HCT116 (cell line): ENCODE measurements at regions not wholly inside any gene's neighbourhood (a gene's known extent, or its start where the extent isn't known, plus 50 kb on each side); places are given as distances from the start of the nearest gene placed in this dataset.

Experiments used
- ATAC-seq: fragments of 200-7000 bp; cut with Tn5 transposase; 2 replicates; pipeline ENCODE4 v1.9.1; 2020; ENCODE audit warnings: mild to moderate bottlenecking, moderate library complexity
- BruUV-seq: library from RNA; stranded (reverse); fragments of 400-500 nt; replicated peaks from 2 replicates; lab custom pipeline; 2021; lab: Mats Ljungman, UMichigan
- CTCF ChIA-PET: fragments of 300-600 bp; sonication (Branson Sonifier 250); formaldehyde crosslinking; loops from one replicate; lab custom pipeline; 2021; ENCODE audit warnings: antibody characterized with exemption; lab: Charles Lee
- POLR2A ChIA-PET: fragments of 300-600, 350-600 bp; sonication (Branson Sonifier 250); formaldehyde crosslinking; loops from one replicate; lab custom pipeline; 2021; ENCODE audit warnings: antibody characterized with exemption; lab: Charles Lee
- RAD21 ChIA-PET, 2 experiments: fragments of 300-600 bp; sonication (Branson Sonifier 250); formaldehyde crosslinking; loops; one replicate each; lab custom pipeline; 2023; ENCODE audit warnings: low total read pairs in 2 of 2; ENCODE audit not compliant: uncharacterized antibody in 2 of 2, unreplicated experiment in 2 of 2, low non-redundant PET in 1 of 2; lab: Charles Lee
- DNase-seq: peaks from one replicate; pipeline ENCODE4 v3.0.0-alpha.2; 2010; ENCODE audit warnings: low read depth, low spot score
- H2AFZ ChIP-seq: fragments of 200-600 bp; shearing (Covaris generic), sonication (generic); 2 replicates; pipeline ENCODE4 v1.6.1; 2017; ENCODE audit warnings: low read depth, mixed run types, mixed read lengths, antibody characterized with exemption, low read length; ENCODE audit not compliant: poor library complexity, severe bottlenecking
- H3K27ac ChIP-seq: 2 replicates; pipeline ENCODE4 v1.5.1; 2012; ENCODE audit warnings: low read depth, low read length
- H3K27me3 ChIP-seq: fragments of 200-600 bp; sonication (generic); 2 replicates; pipeline ENCODE4 v1.6.1; 2016; ENCODE audit warnings: mixed run types, low read length, mixed read lengths; ENCODE audit not compliant: insufficient read depth
- H3K36me3 ChIP-seq, 2 experiments: fragments of 200-500 bp in 1 of 2; fragments of 200-600 bp in 1 of 2; sonication (Bioruptor generic) in 1 of 2; sonication (generic) in 1 of 2; 2 replicates each; pipeline versions ENCODE4 v1.5.1 to v1.6.1; 2014 to 2016; ENCODE audit warnings: low read length in 2 of 2, inconsistent platforms in 1 of 2, mixed read lengths in 1 of 2, mixed run types in 1 of 2; ENCODE audit not compliant: insufficient read depth in 2 of 2, control insufficient read depth in 1 of 2
- H3K4me1 ChIP-seq, 2 experiments: fragments of 200-600 bp in 1 of 2; sonication (generic) in 1 of 2; 2 replicates each; pipeline versions ENCODE4 v1.5.1 to v1.6.1; 2012 to 2017; ENCODE audit warnings: low read length in 2 of 2, inconsistent platforms in 1 of 2, mild to moderate bottlenecking in 1 of 2, mixed read lengths in 1 of 2, mixed run types in 1 of 2, moderate library complexity in 1 of 2; ENCODE audit not compliant: insufficient read depth in 2 of 2, control insufficient read depth in 1 of 2
- H3K4me2 ChIP-seq: fragments of 200-600 bp; sonication (generic); 2 replicates; pipeline ENCODE4 v1.6.1; 2017; ENCODE audit warnings: mixed run types, low read length, mixed read lengths
- H3K4me3 ChIP-seq, 2 experiments: fragments of 200-600 bp in 1 of 2; sonication (generic) in 1 of 2; replicated peaks in 1 of 2; 2 replicates each; pipeline ENCODE4 v1.5.1; 2011 to 2016; ENCODE audit warnings: low read length in 2 of 2, control low read depth in 1 of 2, low read depth in 1 of 2, mild to moderate bottlenecking in 1 of 2, mixed read lengths in 1 of 2, mixed run types in 1 of 2
- H3K79me2 ChIP-seq: fragments of 200-600 bp; sonication (generic); 2 replicates; pipeline ENCODE4 v1.6.1; 2017; ENCODE audit warnings: mild to moderate bottlenecking, mixed run types, low read length, moderate library complexity, mixed read lengths; ENCODE audit not compliant: insufficient read depth
- H3K9ac ChIP-seq: fragments of 200-600 bp; sonication (generic); 2 replicates; pipeline ENCODE4 v1.6.1; 2016; ENCODE audit warnings: low read length, mixed read lengths
- H3K9me2 ChIP-seq: fragments of 200-600 bp; sonication (generic), shearing (Covaris generic); 2 replicates; pipeline ENCODE4 v1.6.1; 2017; ENCODE audit warnings: mixed run types, mild to moderate bottlenecking, moderate library complexity; ENCODE audit not compliant: insufficient read depth
- H3K9me3 ChIP-seq, 2 experiments: fragments of 200-500 bp in 1 of 2; fragments of 200-600 bp in 1 of 2; sonication (Bioruptor generic) in 1 of 2; sonication (generic) in 1 of 2; 2 replicates each; pipeline ENCODE4 v1.6.1; 2014 to 2017; ENCODE audit warnings: low read length in 2 of 2, mixed read lengths in 2 of 2, inconsistent platforms in 1 of 2, low read depth in 1 of 2, mild to moderate bottlenecking in 1 of 2, mixed run types in 1 of 2, moderate library complexity in 1 of 2; ENCODE audit not compliant: control insufficient read depth in 1 of 2, insufficient read depth in 1 of 2
- H4K20me1 ChIP-seq: fragments of 200-600 bp; sonication (generic), shearing (Covaris generic); 2 replicates; pipeline ENCODE4 v1.6.1; 2017; ENCODE audit warnings: mixed run types, mild to moderate bottlenecking, moderate library complexity; ENCODE audit not compliant: insufficient read depth
- CBX3 ChIP-seq: IDR thresholded peaks from 2 replicates; pipeline ENCODE4 v1.6.1; 2012; ENCODE audit warnings: low read depth
- EGR1 ChIP-seq: IDR thresholded peaks from 2 replicates; pipeline ENCODE4 v1.6.1; 2012; ENCODE audit warnings: low read depth
- FOSL1 ChIP-seq: IDR thresholded peaks from 2 replicates; pipeline ENCODE4 v1.6.1; 2012; ENCODE audit warnings: low read depth
- JUND ChIP-seq: IDR thresholded peaks from 2 replicates; pipeline ENCODE4 v1.6.1; 2012
- MAX ChIP-seq: IDR thresholded peaks from 2 replicates; pipeline ENCODE4 v1.6.1; 2012
- POLR2AphosphoS5 ChIP-seq: IDR thresholded peaks from 2 replicates; pipeline ENCODE4 v1.6.1; 2011; ENCODE audit warnings: mild to moderate bottlenecking, low read depth, low read length, moderate library complexity
- TCF7L2 ChIP-seq: IDR thresholded peaks from 2 replicates; pipeline ENCODE4 v1.7.0; 2011; ENCODE audit warnings: borderline replicate concordance, inconsistent platforms; ENCODE audit not compliant: insufficient read depth, insufficient read length; ENCODE audit errors: extremely low read depth
- YY1 ChIP-seq: IDR thresholded peaks from 2 replicates; pipeline ENCODE4 v1.6.1; 2011; ENCODE audit warnings: low read length, low read depth, moderate library complexity, mild to moderate bottlenecking; ENCODE audit not compliant: insufficient replicate concordance; ENCODE audit errors: extremely low read depth
- ZFX ChIP-seq: fragments of 450-650 bp; IDR thresholded peaks from 2 replicates; pipeline ENCODE4 v1.6.1; 2017
- intact Hi-C: fragments of 100-400 bp; cut with micrococcal nuclease; formaldehyde crosslinking; loops from 2 replicates; pipeline ENCODE4 v1.10.0; 2022
- TF ChIP-seq, protein P1 (sequence below): IDR thresholded peaks from 2 replicates; pipeline ENCODE4 v1.6.1; 2011; ENCODE audit warnings: mild to moderate bottlenecking, low read length, moderate library complexity; ENCODE audit not compliant: insufficient replicate concordance; ENCODE audit errors: extremely low read depth

DNA sequence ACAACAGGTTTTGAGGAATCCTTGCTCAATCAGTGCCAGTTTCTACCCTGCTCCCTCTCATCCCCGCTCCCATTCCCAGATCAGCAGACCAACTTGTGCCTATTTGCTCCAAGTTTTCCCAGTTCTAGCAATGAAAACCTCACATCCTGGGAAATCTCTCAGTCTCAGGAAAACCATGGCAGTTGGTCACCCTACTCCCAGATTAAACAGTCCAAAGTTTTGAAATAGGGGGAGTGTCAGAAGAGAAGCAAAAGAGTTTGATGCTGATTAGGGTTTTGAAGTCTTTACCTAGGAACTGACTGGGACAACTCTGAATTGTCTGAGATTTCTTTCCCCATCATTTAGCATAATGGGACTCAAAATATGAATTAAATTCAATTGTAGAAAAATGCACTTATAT lies 95.8 kb upstream of the ARID2 start (continued):
- TF ChIP-seq TCF7L2 (no peak), YY1 (no peak), POLR2AphosphoS5 (no peak), CBX3 (no peak), MAX (no peak)
- TF ChIP-seq, all 23 proteins: peak for 0

DNA sequence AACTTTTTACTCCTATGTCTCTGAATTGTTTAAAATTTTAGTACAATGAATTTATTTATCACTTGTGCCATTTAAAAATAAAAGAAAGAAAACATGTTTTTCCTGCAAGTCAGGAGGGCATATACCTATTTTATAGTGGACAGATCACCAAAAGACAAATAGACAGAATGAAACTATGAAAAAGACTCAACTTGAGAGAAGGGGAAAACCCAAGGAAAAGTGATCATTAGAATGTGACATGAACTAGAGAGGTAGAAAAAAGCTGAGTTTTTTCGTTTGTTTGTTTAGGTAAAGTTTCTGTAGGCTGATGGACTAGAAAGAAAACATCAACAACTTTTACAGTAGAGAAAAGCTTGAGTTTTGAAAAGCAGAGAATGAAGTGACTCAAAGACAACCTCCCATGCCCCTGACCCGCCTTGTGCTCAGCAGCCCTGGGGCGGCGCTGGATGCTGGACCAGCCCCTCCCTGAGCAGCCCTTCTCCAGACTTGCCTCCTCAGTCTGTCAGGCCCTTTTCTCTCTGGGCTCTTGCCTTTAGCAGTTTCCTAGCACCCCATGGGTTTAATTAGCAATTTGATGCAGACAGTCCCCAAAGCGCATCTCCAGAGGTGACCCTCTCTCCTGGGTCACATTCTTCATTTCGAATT lies 95.1 kb upstream of the ARID2 start:
- no peak overlapping the region for H3K9ac ChIP-seq
- H4K20me1 ChIP-seq: no peaks in the 10 kb centered on the region
- TF ChIP-seq YY1: no peak
- TF ChIP-seq, protein P1, sequence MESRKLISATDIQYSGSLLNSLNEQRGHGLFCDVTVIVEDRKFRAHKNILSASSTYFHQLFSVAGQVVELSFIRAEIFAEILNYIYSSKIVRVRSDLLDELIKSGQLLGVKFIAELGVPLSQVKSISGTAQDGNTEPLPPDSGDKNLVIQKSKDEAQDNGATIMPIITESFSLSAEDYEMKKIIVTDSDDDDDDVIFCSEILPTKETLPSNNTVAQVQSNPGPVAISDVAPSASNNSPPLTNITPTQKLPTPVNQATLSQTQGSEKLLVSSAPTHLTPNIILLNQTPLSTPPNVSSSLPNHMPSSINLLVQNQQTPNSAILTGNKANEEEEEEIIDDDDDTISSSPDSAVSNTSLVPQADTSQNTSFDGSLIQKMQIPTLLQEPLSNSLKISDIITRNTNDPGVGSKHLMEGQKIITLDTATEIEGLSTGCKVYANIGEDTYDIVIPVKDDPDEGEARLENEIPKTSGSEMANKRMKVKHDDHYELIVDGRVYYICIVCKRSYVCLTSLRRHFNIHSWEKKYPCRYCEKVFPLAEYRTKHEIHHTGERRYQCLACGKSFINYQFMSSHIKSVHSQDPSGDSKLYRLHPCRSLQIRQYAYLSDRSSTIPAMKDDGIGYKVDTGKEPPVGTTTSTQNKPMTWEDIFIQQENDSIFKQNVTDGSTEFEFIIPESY: no peak
- TF ChIP-seq JUND: no peak
- TF ChIP-seq EGR1: no peak
- TF ChIP-seq CBX3: no peak
- TF ChIP-seq TCF7L2: no peak
- TF ChIP-seq ZFX: no peak
- no peak for TF ChIP-seq FOSL1
- intact Hi-C loops: no loop called here
- no peaks in the 10 kb centered on the region for H3K4me1 ChIP-seq
- H3K4me3 ChIP-seq: no peak overlapping the region
- RAD21 ChIA-PET: no interaction called here
- no peak overlapping the region for H3K4me2 ChIP-seq
- H2AFZ ChIP-seq: no peak overlapping the region
- no peaks in the 10 kb centered on the region for H3K9me3 ChIP-seq
- BruUV-seq: no TSS peak
- no peak for ATAC-seq
- no peak overlapping the region for H3K27ac ChIP-seq
- H3K36me3 ChIP-seq: no peaks in the 10 kb centered on the region
- no peaks in the 10 kb centered on the region for H3K9me2 ChIP-seq
- POLR2A ChIA-PET: no interaction called here
- no peaks in the 10 kb centered on the region for H3K79me2 ChIP-seq
- no peak for DNase-seq
- no peaks in the 10 kb centered on the region for H3K27me3 ChIP-seq
- CTCF ChIA-PET: no interaction called here
